HepG2 (cell line): ENCODE measurements at regions not wholly inside any gene's neighbourhood (a gene's known extent, or its start where the extent isn't known, plus 50 kb on each side); places are given as distances from the start of the nearest gene placed in this dataset.

Experiments
- ATAC-seq: fragments of 200-7000 bp; cut with Tn5 transposase; 3 replicates; pipeline ENCODE4 v1.9.1; 2020; ENCODE audit warnings: mild to moderate bottlenecking, moderate library complexity
- BruUV-seq: library from RNA; stranded (reverse); fragments of 400-500 nt; replicated peaks from 2 replicates; lab custom pipeline; 2021; lab: Mats Ljungman, UMichigan
- CTCF ChIA-PET: fragments of 300-600 bp; formaldehyde crosslinking; extraction: SDS; loops from one replicate; lab custom pipeline; 2021; ENCODE audit warnings: low total read pairs, inconsistent platforms, low intra/inter-chr PET ratio; lab: Yijun Ruan, JAX
- POLR2A ChIA-PET: fragments of 350-600 bp; sonication (Branson Sonifier 250); formaldehyde crosslinking; loops from one replicate; lab custom pipeline; 2020; ENCODE audit warnings: antibody characterized with exemption, inconsistent platforms; lab: Yijun Ruan, JAX
- DNase-seq: peaks from one replicate; pipeline ENCODE4 v3.0.0-alpha.2; 2015; ENCODE audit warnings: low spot score
- FAIRE-seq: peaks from 3 replicates; lab custom pipeline; 2011; peaks lifted over from hg19 to GRCh38; lab: Jason Lieb, UNC
- H2AFZ ChIP-seq: one replicate; pipeline ENCODE4 v1.6.1; 2011; ENCODE audit warnings: low read length, inconsistent platforms
- H3K27ac ChIP-seq: fragments of 300-600 bp; 3 replicates; pipeline ENCODE4 v1.8.0; 2011; ENCODE audit warnings: mixed run types, mild to moderate bottlenecking, mixed read lengths, low read length, inconsistent platforms; ENCODE audit not compliant: insufficient read depth; ENCODE audit errors: extremely low read length
- H3K27me3 ChIP-seq, 2 experiments: fragments of 200-600 bp in 1 of 2; 2 replicates in 1 of 2; 3 replicates in 1 of 2; pipeline versions ENCODE4 v1.6.0 to v1.8.0; 2011; ENCODE audit warnings: low read length in 2 of 2, mild to moderate bottlenecking in 2 of 2, moderate library complexity in 2 of 2, inconsistent platforms in 1 of 2; ENCODE audit not compliant: insufficient read depth in 2 of 2, control insufficient read depth in 1 of 2
- H3K36me3 ChIP-seq, 2 experiments: fragments of 200-600 bp in 1 of 2; replicated peaks in 1 of 2; 2 replicates in 1 of 2; 3 replicates in 1 of 2; pipeline versions ENCODE4 v1.5.1 to v1.8.0; 2011; ENCODE audit warnings: low read length in 2 of 2, inconsistent platforms in 1 of 2; ENCODE audit not compliant: insufficient read depth in 2 of 2, control insufficient read depth in 1 of 2
- H3K4me1 ChIP-seq: 2 replicates; pipeline ENCODE4 v1.5.1; 2012; ENCODE audit warnings: low read length, inconsistent platforms; ENCODE audit not compliant: insufficient read depth
- H3K4me2 ChIP-seq: 2 replicates; pipeline ENCODE4 v1.6.0; 2011; ENCODE audit warnings: low read depth, low read length, inconsistent platforms
- H3K4me3 ChIP-seq, 3 experiments: fragments of 200-600 bp in 1 of 3; sonication (generic), shearing (Covaris generic) in 1 of 3; replicated peaks in 1 of 3; 2 replicates each; pipeline ENCODE4 v1.5.1; 2011 to 2016; ENCODE audit warnings: low read length in 3 of 3, inconsistent platforms in 2 of 3, low read depth in 2 of 3, mild to moderate bottlenecking in 2 of 3, control low read depth in 1 of 3, mixed read lengths in 1 of 3; ENCODE audit not compliant: insufficient read depth in 1 of 3
- H3K79me2 ChIP-seq: one replicate; pipeline ENCODE4 v1.6.1; 2011; ENCODE audit warnings: low read length, inconsistent platforms; ENCODE audit not compliant: insufficient read depth
- H3K9ac ChIP-seq: 2 replicates; pipeline ENCODE4 v1.6.0; 2011; ENCODE audit warnings: mild to moderate bottlenecking, low read depth, low read length, inconsistent platforms; ENCODE audit not compliant: insufficient read depth
- H3K9me3 ChIP-seq: 2 replicates; pipeline ENCODE4 v1.5.1; 2012; ENCODE audit warnings: mild to moderate bottlenecking, low read length
- H4K20me1 ChIP-seq: 2 replicates; pipeline ENCODE4 v1.6.0; 2011; ENCODE audit warnings: inconsistent platforms, mild to moderate bottlenecking, low read length, moderate library complexity; ENCODE audit not compliant: insufficient read depth
- ASH2L ChIP-seq: fragments of 300-600, 200-600 bp; sonication (generic); IDR thresholded peaks from 2 replicates; pipeline ENCODE4 v1.7.0; 2017; ENCODE audit warnings: low read depth, mild to moderate bottlenecking, moderate library complexity, mixed read lengths, low read length; ENCODE audit not compliant: insufficient read length
- CCDC6 ChIP-seq: sonication (generic); formaldehyde crosslinking; IDR thresholded peaks from 2 replicates; pipeline ENCODE4 v1.8.1; 2022; ENCODE audit warnings: mild to moderate bottlenecking, missing genetic modification reagents, moderate library complexity
- CEBPB ChIP-seq: IDR thresholded peaks from 2 replicates; pipeline ENCODE4 v1.6.1; 2011; ENCODE audit warnings: low read depth, low read length, improper control_type of control experiment, borderline replicate concordance
- CENPT ChIP-seq: sonication (generic); formaldehyde crosslinking; IDR thresholded peaks from 2 replicates; pipeline ENCODE4 v1.8.0; 2022; ENCODE audit warnings: low read depth, mild to moderate bottlenecking, moderate library complexity, missing genetic modification reagents
- ZNF672 ChIP-seq: sonication (generic); formaldehyde crosslinking; IDR thresholded peaks from 2 replicates; pipeline ENCODE4 v1.8.1; 2022; ENCODE audit warnings: missing genetic modification reagents
- WGBS: methylation state at CpG from one replicate; pipeline ENCODE4 v1.1.6; 2017; ENCODE audit warnings: low lambda C conversion rate; 5-methylcytosine and 5-hydroxymethylcytosine counted together
- in situ Hi-C: cut with HindIII; loops from 2 replicates; pipeline ENCODE4 v1.10.0; 2017; ENCODE audit warnings: low pct_unique_long_range_greater_than_20kb; ENCODE audit not compliant: extremely low pct_ligation_motif_present
- intact Hi-C: fragments of 100-400 bp; cut with micrococcal nuclease; formaldehyde crosslinking; loops from one replicate; pipeline ENCODE4 v1.10.0; 2022; ENCODE audit not compliant: unreplicated experiment
- TF ChIP-seq, protein P1 (sequence below): sonication (generic); formaldehyde crosslinking; IDR thresholded peaks from 2 replicates; pipeline ENCODE4 v1.4.0; 2020; ENCODE audit warnings: missing genetic modification reagents, borderline replicate concordance
- TF ChIP-seq, protein P2 (sequence below): sonication (generic); formaldehyde crosslinking; IDR thresholded peaks from 2 replicates; pipeline ENCODE4 v1.9.0; 2021; ENCODE audit warnings: mild to moderate bottlenecking, missing genetic modification reagents

DNA sequence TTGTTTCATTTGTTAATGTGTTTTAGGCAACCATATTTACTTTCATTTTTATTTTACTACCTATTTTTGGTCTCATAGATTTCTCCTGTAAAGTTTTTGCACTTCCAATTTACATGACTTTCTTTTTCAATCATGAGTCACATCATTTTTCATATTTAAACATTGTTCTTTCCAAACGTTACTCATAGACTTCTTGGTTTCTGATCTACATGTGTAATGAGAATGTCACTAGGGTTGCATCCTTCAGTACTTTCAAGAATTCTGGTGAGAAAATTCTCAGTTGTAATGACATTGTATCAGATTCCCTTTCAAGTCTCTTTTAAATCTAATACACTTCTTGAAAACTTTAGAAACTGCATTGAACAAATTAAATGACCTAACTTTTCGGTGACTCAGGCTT lies 991.7 kb downstream of the EFNB2 start:
- H4K20me1 ChIP-seq, result no peaks in the 10 kb centered on the region
- BruUV-seq, result no TSS peak
- no peak overlapping the region for H3K4me3 ChIP-seq
- in situ Hi-C loops, result no loop called here
- no peak for ATAC-seq
- no peak overlapping the region for H2AFZ ChIP-seq
- peaks cover 65% of the 10 kb centered on the region for H3K9me3 ChIP-seq
- CTCF ChIA-PET, result no interaction called here
- no peak for TF ChIP-seq ASH2L
- TF ChIP-seq, protein P1, sequence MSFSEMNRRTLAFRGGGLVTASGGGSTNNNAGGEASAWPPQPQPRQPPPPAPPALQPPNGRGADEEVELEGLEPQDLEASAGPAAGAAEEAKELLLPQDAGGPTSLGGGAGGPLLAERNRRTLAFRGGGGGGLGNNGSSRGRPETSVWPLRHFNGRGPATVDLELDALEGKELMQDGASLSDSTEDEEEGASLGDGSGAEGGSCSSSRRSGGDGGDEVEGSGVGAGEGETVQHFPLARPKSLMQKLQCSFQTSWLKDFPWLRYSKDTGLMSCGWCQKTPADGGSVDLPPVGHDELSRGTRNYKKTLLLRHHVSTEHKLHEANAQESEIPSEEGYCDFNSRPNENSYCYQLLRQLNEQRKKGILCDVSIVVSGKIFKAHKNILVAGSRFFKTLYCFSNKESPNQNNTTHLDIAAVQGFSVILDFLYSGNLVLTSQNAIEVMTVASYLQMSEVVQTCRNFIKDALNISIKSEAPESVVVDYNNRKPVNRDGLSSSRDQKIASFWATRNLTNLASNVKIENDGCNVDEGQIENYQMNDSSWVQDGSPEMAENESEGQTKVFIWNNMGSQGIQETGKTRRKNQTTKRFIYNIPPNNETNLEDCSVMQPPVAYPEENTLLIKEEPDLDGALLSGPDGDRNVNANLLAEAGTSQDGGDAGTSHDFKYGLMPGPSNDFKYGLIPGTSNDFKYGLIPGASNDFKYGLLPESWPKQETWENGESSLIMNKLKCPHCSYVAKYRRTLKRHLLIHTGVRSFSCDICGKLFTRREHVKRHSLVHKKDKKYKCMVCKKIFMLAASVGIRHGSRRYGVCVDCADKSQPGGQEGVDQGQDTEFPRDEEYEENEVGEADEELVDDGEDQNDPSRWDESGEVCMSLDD (CRISPR knock-in tag), result no peak
- TF ChIP-seq CCDC6 (CRISPR knock-in tag), result no peak
- no peak for TF ChIP-seq CEBPB
- no peak for TF ChIP-seq CENPT
- TF ChIP-seq, all 625 proteins: peak for 0
- Histone ChIP-seq H3K4me2 (no peak overlapping the region), H3K4me1 (no peaks in the 10 kb centered on the region), H3K36me3 (no peaks in the 10 kb centered on the region), H3K27ac (no peak overlapping the region), H3K27me3 (no peaks in the 10 kb centered on the region), H3K9ac (no peak overlapping the region), H3K79me2 (no peaks in the 10 kb centered on the region)
- DNase-seq, result no peak
- POLR2A ChIA-PET, result no interaction called here
- intact Hi-C loops, result no loop called here
- no peak for FAIRE-seq
- WGBS, result 2% methylated on average over 2 of the region's 2 CpGs

DNA sequence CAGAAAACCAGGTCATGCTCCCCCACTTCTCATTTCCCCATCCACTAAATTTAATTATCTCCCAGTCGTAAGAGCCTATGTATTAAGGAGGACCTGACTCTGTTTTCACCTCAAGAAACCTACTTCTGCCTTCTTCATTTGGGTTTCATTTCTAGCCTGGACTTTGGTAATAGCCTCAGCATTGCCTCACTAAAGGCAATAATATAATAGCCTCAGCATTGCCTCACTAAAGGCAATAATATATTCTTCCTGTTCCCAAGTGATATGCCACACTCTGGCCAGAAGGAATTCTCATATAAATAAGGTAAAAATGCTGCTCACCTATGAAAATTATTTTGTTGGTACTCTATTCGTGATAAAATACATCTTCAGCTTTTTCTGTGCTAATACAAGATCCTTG lies 993.9 kb downstream of the EFNB2 start:
- FAIRE-seq (no peak), DNase-seq (no peak), ATAC-seq (no peak)
- Histone ChIP-seq H3K4me3 (no peak overlapping the region), H3K27me3 (no peaks in the 10 kb centered on the region), H3K9me3 (peaks cover 61% of the 10 kb centered on the region), H3K4me1 (no peaks in the 10 kb centered on the region), H2AFZ (no peak overlapping the region), H3K4me2 (no peak overlapping the region), H3K9ac (no peak overlapping the region), H3K36me3 (no peaks in the 10 kb centered on the region), H4K20me1 (no peaks in the 10 kb centered on the region), H3K27ac (no peak overlapping the region), H3K79me2 (no peaks in the 10 kb centered on the region)
- intact Hi-C loops (no loop called here), in situ Hi-C loops (no loop called here)
- CTCF ChIA-PET, result no interaction called here
- no TSS peak for BruUV-seq
- WGBS, result 0% methylated on average over 2 of the region's 2 CpGs
- POLR2A ChIA-PET, result no interaction called here
- no peak for TF ChIP-seq ZNF672
- TF ChIP-seq, protein P2, sequence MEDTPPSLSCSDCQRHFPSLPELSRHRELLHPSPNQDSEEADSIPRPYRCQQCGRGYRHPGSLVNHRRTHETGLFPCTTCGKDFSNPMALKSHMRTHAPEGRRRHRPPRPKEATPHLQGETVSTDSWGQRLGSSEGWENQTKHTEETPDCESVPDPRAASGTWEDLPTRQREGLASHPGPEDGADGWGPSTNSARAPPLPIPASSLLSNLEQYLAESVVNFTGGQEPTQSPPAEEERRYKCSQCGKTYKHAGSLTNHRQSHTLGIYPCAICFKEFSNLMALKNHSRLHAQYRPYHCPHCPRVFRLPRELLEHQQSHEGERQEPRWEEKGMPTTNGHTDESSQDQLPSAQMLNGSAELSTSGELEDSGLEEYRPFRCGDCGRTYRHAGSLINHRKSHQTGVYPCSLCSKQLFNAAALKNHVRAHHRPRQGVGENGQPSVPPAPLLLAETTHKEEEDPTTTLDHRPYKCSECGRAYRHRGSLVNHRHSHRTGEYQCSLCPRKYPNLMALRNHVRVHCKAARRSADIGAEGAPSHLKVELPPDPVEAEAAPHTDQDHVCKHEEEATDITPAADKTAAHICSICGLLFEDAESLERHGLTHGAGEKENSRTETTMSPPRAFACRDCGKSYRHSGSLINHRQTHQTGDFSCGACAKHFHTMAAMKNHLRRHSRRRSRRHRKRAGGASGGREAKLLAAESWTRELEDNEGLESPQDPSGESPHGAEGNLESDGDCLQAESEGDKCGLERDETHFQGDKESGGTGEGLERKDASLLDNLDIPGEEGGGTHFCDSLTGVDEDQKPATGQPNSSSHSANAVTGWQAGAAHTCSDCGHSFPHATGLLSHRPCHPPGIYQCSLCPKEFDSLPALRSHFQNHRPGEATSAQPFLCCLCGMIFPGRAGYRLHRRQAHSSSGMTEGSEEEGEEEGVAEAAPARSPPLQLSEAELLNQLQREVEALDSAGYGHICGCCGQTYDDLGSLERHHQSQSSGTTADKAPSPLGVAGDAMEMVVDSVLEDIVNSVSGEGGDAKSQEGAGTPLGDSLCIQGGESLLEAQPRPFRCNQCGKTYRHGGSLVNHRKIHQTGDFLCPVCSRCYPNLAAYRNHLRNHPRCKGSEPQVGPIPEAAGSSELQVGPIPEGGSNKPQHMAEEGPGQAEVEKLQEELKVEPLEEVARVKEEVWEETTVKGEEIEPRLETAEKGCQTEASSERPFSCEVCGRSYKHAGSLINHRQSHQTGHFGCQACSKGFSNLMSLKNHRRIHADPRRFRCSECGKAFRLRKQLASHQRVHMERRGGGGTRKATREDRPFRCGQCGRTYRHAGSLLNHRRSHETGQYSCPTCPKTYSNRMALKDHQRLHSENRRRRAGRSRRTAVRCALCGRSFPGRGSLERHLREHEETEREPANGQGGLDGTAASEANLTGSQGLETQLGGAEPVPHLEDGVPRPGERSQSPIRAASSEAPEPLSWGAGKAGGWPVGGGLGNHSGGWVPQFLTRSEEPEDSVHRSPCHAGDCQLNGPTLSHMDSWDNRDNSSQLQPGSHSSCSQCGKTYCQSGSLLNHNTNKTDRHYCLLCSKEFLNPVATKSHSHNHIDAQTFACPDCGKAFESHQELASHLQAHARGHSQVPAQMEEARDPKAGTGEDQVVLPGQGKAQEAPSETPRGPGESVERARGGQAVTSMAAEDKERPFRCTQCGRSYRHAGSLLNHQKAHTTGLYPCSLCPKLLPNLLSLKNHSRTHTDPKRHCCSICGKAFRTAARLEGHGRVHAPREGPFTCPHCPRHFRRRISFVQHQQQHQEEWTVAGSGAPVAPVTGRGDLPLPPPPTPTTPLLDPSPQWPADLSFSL (CRISPR knock-in tag), result no peak
